ENCODE measurements at regions not wholly inside any gene's neighbourhood (a gene's known extent, or its start where the extent isn't known, plus 50 kb on each side); places are given as distances from the start of the nearest gene placed in this dataset.
"Not testable (repeated sequence)": the region's sequence is repeated elsewhere in the genome, so short reads cannot be mapped to it uniquely, and the experiment has no call there.

DNA sequence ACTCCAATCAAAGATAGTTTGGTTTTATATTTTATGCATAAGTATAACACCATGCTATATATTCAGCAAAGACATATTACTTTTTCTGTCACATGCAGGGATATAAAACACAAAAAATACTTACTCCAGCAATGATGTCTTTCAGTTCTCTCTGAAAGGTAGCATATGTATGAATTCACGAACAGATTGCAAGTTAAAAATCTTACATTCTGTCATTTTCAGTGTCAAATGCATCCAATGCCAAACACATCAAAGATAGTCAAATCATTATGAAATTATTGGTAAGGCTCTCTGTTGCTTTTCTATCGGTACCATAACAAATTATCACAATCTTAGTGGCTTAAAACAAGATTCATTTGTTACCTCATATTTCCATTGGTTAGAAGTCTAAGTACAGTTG lies 492.0 kb upstream of the KIF2B start:
- no peak for DNase-seq

GRCh38 chr17:53321651-53322050 lies 501.1 kb upstream of the KIF2B start:
- no peak for DNase-seq

DNA sequence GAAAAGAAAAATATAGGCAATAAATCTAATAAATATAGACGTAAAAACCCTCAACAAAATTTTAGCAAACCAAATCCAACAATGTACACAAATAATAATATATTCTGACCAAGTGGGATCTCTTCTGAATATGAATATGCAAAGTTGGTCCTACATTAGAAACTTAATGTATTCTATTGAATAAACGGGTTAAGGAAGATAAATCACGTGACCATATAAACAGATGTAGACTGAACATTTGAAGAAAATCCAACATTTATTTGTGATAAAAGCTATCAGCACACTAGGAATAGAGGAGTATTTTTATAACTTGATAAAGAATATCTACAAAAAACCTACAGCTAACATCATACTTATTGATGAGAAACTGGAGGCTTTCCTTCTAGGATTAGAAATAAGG lies 502.8 kb upstream of the KIF2B start:
- no peak for DNase-seq

GRCh38 chr17:53316988-53317387 lies 505.7 kb upstream of the KIF2B start:
- DNase-seq, result no peak

DNA sequence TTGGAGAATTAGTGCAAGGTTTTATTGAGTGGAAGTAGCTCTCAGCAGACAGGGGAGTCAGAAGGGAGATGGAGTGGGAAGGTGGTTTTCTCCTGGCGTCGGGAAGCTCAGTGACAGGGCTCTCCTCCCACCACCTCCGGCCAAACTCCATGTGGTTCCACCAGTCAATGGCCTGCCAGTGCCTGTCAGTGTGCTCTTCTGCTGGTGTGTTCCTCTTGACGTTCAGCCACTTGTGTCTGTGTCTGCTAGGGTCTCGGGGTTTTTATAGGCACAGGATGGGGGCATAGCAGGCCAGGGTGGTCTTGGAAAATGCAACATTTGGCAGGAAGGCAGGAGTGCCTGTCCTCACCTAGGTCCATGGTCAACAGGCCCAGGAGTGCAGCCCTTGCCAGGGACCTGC lies 506.7 kb upstream of the KIF2B start:
- DNase-seq, result no peak

DNA sequence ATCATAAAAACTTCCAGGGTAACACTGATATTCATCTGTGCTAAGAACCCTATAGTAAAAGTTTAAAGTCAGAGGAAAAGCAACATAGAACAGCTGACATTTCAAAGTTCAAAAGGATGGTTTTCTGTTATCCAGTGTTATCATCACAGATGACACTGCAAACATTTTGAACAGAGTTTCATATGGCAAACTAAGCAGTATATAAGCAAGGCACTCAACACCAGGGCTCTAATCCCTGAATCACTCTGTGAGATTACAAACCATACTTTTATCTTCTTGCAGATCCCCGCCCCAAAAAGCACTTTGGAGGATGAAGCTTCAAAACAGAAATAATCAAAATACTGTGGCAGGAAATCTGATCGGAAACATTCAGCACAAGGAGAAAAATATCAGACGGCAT lies 508.2 kb upstream of the KIF2B start:
- DNase-seq, result no peak

- DNase-seq, result no peak
Measured at GRCh38 chr17:53313746-53314145, 509.0 kb upstream of the KIF2B start.

GRCh38 chr17:53278466-53278865 lies 544.3 kb upstream of the KIF2B start:
- DNase-seq, result no peak

DNA sequence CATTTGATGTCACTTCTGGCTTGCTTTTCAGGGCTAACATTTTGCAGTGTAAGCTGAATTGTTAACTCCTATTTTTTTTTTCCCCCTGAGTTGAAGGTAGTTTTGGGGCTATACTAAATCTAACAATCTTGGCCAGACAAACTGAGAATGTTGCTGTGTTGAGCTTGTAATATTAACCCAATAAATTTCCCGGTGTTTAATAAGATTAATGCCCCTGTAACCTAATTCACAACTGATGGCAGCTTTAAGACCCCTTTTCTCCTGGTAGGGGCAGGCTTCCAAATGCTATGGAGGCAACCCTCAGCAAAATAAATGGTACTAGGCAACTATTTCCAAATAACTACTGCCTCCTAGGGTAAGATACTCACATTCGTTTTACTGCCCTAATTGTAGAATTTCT lies 549.6 kb upstream of the KIF2B start:
- no peak for DNase-seq

GRCh38 chr17:53270936-53271335 lies 551.8 kb upstream of the KIF2B start:
- no peak for DNase-seq

DNA sequence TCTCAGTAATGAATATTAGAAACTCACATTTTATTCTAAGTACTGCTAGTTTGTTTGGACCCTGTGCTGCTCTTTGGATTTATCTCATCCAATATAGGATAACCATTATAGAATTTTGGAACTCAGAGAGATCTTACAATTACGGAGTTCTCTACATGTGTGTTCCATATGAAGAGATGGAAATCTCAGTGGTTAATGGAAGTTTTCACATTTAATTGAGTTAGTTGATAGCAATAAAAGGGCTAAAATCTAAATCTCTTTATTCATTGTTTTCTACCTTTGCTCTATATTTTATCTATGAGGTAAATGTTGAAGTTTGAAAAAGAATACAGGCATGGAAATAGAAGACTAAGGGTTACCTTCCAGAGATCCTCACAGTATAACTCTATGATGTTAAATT lies 558.0 kb upstream of the KIF2B start:
- no peak for DNase-seq

DNA sequence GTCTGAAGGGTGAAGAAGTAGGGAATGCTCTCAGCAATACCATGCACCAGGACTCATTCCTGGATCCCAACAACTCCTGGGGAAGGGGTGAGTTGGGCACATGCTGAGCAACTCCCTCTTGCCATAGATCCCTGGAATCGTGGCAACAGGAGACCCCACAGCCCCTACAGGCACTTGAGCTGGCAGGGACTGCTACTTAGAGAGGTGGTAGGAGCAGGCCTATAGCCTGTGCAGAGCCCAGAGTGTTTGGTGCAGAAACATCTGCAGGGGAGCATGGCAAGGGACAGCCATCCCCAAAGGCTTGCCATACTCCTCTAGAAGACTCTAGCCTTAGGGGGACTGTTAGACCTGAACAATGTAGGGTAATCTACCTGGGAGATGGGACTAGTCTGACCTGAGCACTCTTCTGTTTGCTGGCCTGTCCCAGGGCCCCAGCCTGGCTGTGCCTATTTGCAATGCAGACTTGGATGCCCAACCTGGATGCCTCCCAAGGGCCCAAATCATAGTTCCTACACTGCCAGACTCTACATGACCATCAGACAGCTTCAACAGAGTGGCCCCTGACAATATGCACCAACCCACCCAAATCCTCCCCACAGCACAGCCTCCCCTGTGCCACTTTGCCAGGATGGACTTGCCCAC lies 568.6 kb upstream of the KIF2B start:
- no peak for DNase-seq

DNA sequence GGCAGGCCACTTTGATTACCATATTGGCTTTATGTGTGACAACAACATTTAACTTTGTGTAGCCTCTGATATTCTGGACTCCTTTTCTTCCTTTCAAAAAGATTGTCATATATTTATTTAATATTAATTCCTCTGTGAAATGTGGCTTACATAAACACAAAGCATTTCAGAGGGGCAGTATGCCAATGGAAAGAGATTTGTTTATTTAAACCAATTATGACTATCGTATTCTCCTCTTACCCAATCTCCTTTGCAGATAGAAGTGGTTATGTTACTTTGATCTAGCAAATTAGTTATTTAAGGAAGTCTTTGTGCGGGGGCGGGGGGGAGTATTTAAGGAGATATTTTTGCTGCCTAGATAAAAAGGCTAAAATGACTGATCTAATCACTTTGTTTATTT lies 573.7 kb upstream of the KIF2B start:
- no peak for DNase-seq

DNA sequence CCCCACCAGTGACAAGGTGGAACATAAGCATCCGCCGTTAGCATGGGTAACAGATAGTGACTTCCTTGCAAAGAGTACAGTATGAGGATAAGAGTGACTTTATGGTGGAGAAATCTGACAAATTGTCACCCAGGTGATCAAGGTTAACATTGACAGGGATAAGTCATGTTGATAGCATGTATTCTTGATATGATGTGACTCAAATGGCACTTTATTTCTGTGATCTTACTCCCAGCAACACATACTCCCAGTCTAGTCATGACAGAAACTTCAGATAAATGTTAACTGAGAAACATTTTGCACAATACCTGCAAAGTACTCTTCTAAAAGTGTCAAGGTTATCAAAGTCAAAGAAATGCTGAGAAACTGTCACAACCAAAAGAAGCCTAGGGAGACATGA lies 588.6 kb upstream of the KIF2B start:
- no peak for DNase-seq

GRCh38 chr17:53227514-53227913 lies 595.2 kb upstream of the KIF2B start:
- DNase-seq, result peak; percentile 3

- no peak for DNase-seq
Measured at GRCh38 chr17:53227111-53227510, 595.6 kb upstream of the KIF2B start.

- no peak for DNase-seq
Measured at GRCh38 chr17:53219821-53220220, 602.9 kb upstream of the KIF2B start.

- DNase-seq, result no peak
Measured at GRCh38 chr17:53218723-53219122, 604.0 kb upstream of the KIF2B start.

- DNase-seq, result no peak
Measured at GRCh38 chr17:53217311-53217710, 605.4 kb upstream of the KIF2B start.

DNA sequence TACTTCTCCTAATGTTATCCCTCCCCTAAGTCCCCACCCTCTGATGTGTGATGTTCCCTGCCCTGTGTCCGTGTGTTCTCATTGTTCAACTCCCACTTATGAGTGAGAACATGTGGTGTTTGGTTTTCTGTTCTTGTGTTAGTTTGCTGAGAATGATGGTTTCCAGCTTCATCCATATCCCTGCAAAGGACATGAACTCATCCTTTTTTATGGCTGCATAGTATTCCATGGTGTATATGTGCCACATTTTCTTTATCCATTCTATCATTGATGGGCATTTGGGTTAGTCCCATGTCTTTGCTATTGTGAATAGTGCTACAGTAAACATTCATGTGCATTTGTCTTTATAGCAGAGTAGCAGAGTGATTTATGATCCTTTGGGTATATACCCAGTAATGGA lies 613.8 kb upstream of the KIF2B start:
- not testable (repeated sequence) for DNase-seq

DNA sequence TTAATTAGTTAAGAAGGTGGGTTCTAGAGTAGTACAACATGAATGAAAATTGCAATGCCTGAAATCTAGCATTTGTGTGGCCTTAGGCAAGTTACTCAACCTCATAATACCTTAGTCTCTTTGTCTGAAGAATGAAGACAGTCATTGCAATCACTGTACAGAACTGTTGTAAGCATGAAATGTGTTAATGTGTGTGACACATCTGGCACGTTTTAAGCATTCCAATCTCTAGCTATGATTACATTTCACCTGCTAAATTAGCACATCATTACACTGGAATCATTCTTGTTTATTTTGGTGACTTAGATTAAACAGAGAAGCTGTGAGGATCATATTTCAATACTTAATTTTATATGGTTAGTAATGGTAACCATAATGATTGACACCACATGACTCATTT lies 629.7 kb upstream of the KIF2B start:
- DNase-seq, result no peak

DNA sequence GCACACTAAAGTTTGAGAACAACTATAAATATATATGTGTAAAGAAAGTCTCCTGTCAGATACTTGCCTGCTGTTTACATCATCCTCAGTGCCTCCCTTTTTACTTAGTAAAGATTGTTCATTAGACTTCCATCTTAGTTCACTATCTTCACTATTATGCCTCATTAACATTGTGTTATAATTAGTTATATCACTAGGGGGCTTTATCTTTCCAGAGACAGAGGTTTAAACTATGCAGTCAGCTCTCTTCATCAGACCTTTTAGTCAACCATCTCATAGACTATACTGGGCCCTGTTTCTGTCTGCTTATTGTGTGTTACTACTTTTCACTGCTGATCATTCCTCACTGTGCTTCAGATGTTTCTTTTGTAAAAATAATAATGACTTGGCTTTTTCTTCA lies 630.8 kb upstream of the KIF2B start:
- no peak for DNase-seq

GRCh38 chr17:53186001-53186400 lies 636.7 kb upstream of the KIF2B start:
- DNase-seq, result no peak

GRCh38 chr17:53176629-53177028 lies 646.1 kb upstream of the KIF2B start:
- DNase-seq, result no peak

DNA sequence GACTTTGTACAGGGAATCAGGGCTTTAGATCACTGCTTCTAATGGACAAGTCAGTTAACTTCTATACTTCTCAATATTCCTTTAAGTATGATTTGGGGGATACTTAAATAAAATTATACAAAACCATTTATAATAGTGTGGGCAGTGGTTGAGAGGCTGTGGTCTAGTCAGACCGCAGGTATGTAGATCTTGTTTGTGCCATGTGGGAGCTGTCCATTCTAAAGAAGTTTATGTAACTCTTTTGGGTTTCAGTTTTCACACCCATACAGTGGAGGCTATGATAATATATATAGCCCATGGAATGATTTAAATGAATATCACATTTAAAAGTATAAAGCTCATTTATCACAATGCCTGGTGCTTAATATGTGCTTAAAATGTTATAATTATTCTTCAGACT lies 654.3 kb upstream of the KIF2B start:
- DNase-seq, result no peak

All from right kidney (tissue), 1 donor.